ENCODE measurements at regions not wholly inside any gene's neighbourhood (a gene's known extent, or its start where the extent isn't known, plus 50 kb on each side); places are given as distances from the start of the nearest gene placed in this dataset.

DNA sequence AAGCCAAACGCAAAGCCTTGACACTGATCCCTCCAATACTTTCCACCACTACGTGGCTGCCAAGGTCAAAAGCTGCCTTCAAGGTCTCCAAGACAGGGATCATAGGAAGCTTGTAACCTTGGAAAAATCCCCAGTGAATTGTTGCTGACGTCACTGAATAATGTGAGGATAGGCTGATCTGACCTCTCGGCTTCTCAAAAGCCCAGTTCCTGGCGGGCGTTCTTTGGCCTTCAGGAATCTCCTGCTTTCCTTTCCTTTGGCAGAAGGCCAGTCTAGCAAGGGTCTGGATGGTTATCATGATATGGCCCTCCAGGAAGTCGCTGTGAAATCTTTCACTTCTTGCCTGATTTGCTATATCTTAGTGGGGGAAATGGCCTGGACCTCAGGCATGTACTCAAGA lies 61.4 kb upstream of the TNFAIP3 start:
- H3T11ph ChIP-seq (ENCODE audit: low read length) = no peak overlapping the region
- no peak overlapping the region for H3K18ac ChIP-seq (ENCODE audit: insufficient read length, low read depth, low read length)
- Mint-ChIP-seq H3K9me3 (no peaks in the 10 kb centered on the region), H3K4me1 (no peaks in the 10 kb centered on the region; a peak in 1 of 4 replicates), H3K27me3 (ENCODE audit: low read depth) (no peaks in the 10 kb centered on the region), H3K36me3 (ENCODE audit: insufficient read depth in 1 of 3, low read depth in 3 of 3) (no peaks in the 10 kb centered on the region; a peak in 1 of 7 replicates), H3K4me3 (no peak overlapping the region), H3K27ac (no peak overlapping the region)
- H3K79me2 ChIP-seq (ENCODE audit: insufficient read depth, low read length) = no peaks in the 10 kb centered on the region
- no peak overlapping the region for H3K27ac ChIP-seq (ENCODE audit: insufficient read length, low read depth, low read length)
- no peaks in the 10 kb centered on the region for H4K20me1 ChIP-seq (ENCODE audit: control insufficient read depth, insufficient read depth, insufficient read length)
- H4K91ac ChIP-seq (ENCODE audit: insufficient read length, low read depth, low read length) = no peak overlapping the region
- no peak overlapping the region for H3K14ac ChIP-seq (ENCODE audit: insufficient read depth, low read length)
- no peaks in the 10 kb centered on the region for H3K79me1 ChIP-seq (ENCODE audit: insufficient read depth, low read depth, low read length, poor library complexity, severe bottlenecking)
- H2BK12ac ChIP-seq (ENCODE audit: insufficient read length, low read depth, low read length) = no peak overlapping the region
- H3K4me2 ChIP-seq (ENCODE audit: insufficient read depth, insufficient read length, low read length) = no peak overlapping the region
- no peaks in the 10 kb centered on the region for H3K4me1 ChIP-seq (ENCODE audit: insufficient read depth, low read length)
- no peak for TF ChIP-seq CTCF (conservative IDR thresholded peaks at IDR 0.05)
- no peak overlapping the region for H2AFZ ChIP-seq (ENCODE audit: low read length)
- H3K9me3 ChIP-seq (ENCODE audit: control insufficient read depth, low read depth, low read length) = no peaks in the 10 kb centered on the region
- H3K27me3 ChIP-seq (ENCODE audit: insufficient read depth, low read length) = no peaks in the 10 kb centered on the region
- DNase-seq = no peak
- no peak overlapping the region for H3K56ac ChIP-seq (ENCODE audit: insufficient read length, low read depth, low read length)
- H2AK5ac ChIP-seq (ENCODE audit: insufficient read length, low read length) = no peak overlapping the region
- no CpG with 5 or more reads among the region's 7 CpGs for WGBS (ENCODE audit: extremely low coverage, insufficient read length, low lambda C conversion rate)
- no peak overlapping the region for H4K8ac ChIP-seq (replicated peaks; ENCODE audit: insufficient read length, low read depth, low read length)
- no peak overlapping the region for H3K9ac ChIP-seq (ENCODE audit: extremely low read depth, insufficient read length, low read length)
- no peak overlapping the region for H2BK120ac ChIP-seq (ENCODE audit: low read depth, low read length, poor library complexity, severe bottlenecking)
- no peak overlapping the region for H3K23ac ChIP-seq (ENCODE audit: insufficient read length, low read depth, low read length)
- no peak overlapping the region for H4K5ac ChIP-seq (ENCODE audit: insufficient read length, low read depth, low read length)
- H3K4ac ChIP-seq (ENCODE audit: low read depth, low read length) = no peak overlapping the region
- H3K23me2 ChIP-seq (ENCODE audit: insufficient read length, low read depth, low read length, poor library complexity, severe bottlenecking) = no peaks in the 10 kb centered on the region
- H2BK20ac ChIP-seq (ENCODE audit: low read depth, low read length, poor library complexity, severe bottlenecking) = no peak overlapping the region
- no peak overlapping the region for H2BK5ac ChIP-seq (ENCODE audit: insufficient read length, low read length)
- H2BK15ac ChIP-seq (ENCODE audit: low read depth, low read length) = no peak overlapping the region

All from H9 (cell line).